BJ (cell line): ENCODE measurements at regions not wholly inside any gene's neighbourhood (a gene's known extent, or its start where the extent isn't known, plus 50 kb on each side); places are given as distances from the start of the nearest gene placed in this dataset.
"Not testable (repeated sequence)": the region's sequence is repeated elsewhere in the genome, so short reads cannot be mapped to it uniquely, and the experiment has no call there.

Source experiments
- CTCF ChIA-PET: fragments of 350-600 bp; formaldehyde crosslinking; extraction: SDS; loops from one replicate; lab custom pipeline; 2021; ENCODE audit warnings: antibody characterized with exemption, inconsistent platforms; lab: Yijun Ruan, JAX
- POLR2A ChIA-PET: fragments of 300-600 bp; sonication (Branson Sonifier 250); formaldehyde crosslinking; extraction: SDS; loops from one replicate; lab custom pipeline; 2021; ENCODE audit warnings: antibody characterized with exemption; lab: Charles Lee
- DNase-seq: peaks from one replicate; pipeline ENCODE4 v3.0.0-alpha.2; 2011; ENCODE audit warnings: low read depth
- H3K27me3 ChIP-seq: 2 replicates; pipeline ENCODE4 v1.6.0; 2011; ENCODE audit warnings: low read length; ENCODE audit not compliant: control insufficient read depth, insufficient read depth
- H3K36me3 ChIP-seq: 2 replicates; pipeline ENCODE4 v1.5.1; 2011; ENCODE audit warnings: low read length; ENCODE audit not compliant: control insufficient read depth, insufficient read depth
- H3K4me3 ChIP-seq: 2 replicates; pipeline ENCODE4 v1.5.1; 2011; ENCODE audit warnings: low read depth, mild to moderate bottlenecking, control low read depth, low read length
- CTCF ChIP-seq: IDR thresholded peaks from 2 replicates; pipeline ENCODE4 v1.5.1; 2011; ENCODE audit warnings: low read depth, mild to moderate bottlenecking, control low read depth, inconsistent platforms, low read length, moderate library complexity; ENCODE audit not compliant: insufficient read depth

GRCh38 chr4:174183259-174183658 is 100.2 kb downstream of the FBXO8 start:
- H3K4me3 ChIP-seq: no peak overlapping the region
- H3K36me3 ChIP-seq: no peaks in the 10 kb centered on the region
- DNase-seq: no peak
- peaks cover 2% of the 10 kb centered on the region; the same call in 1 of the 2 replicates for H3K27me3 ChIP-seq
- ChIA-PET CTCF (no interaction called here), POLR2A (no interaction called here)
- TF ChIP-seq CTCF: no peak

GRCh38 chr4:174181827-174182226 is 101.6 kb downstream of the FBXO8 start:
- Histone ChIP-seq H3K36me3 (no peaks in the 10 kb centered on the region), H3K27me3 (peaks cover 2% of the 10 kb centered on the region), H3K4me3 (no peak overlapping the region)
- ChIA-PET CTCF (interaction anchor here (1.1 kb wide), 1 partner anchor 10 kb away, joined by 4 read pairs; no protein-coding TSS in a partner anchor), POLR2A (no interaction called here)
- TF ChIP-seq CTCF: 0 out of 2 replicates have a peak, but pooled peaks have one; percentile 4
- DNase-seq: no peak

- no peak overlapping the region for H3K4me3 ChIP-seq
- ChIA-PET CTCF (no interaction called here), POLR2A (no interaction called here)
- no peak for DNase-seq
- H3K36me3 ChIP-seq: no peaks in the 10 kb centered on the region
- TF ChIP-seq CTCF: no peak
- no peaks in the 10 kb centered on the region; the same call in 1 of the 2 replicates for H3K27me3 ChIP-seq
Measured at GRCh38 chr4:174177536-174177935, 105.9 kb downstream of the FBXO8 start.

- H3K36me3 ChIP-seq, DNase-seq, CTCF ChIA-PET, H3K27me3 ChIP-seq, POLR2A ChIA-PET, H3K4me3 ChIP-seq: not testable (repeated sequence)
Measured at GRCh38 chr4:174175836-174176235, 107.6 kb downstream of the FBXO8 start.

- Histone ChIP-seq H3K36me3 (no peaks in the 10 kb centered on the region), H3K27me3 (peaks cover 2% of the 10 kb centered on the region; the same call in 1 of the 2 replicates), H3K4me3 (no peak overlapping the region)
- POLR2A ChIA-PET: no interaction called here
- DNase-seq: no peak
- CTCF ChIA-PET: no interaction called here
- TF ChIP-seq CTCF: no peak
Measured at GRCh38 chr4:174173360-174173759, 110.1 kb downstream of the FBXO8 start.

GRCh38 chr4:174172274-174172673 is 111.2 kb downstream of the FBXO8 start:
- POLR2A ChIA-PET: no interaction called here
- TF ChIP-seq CTCF: no peak
- Histone ChIP-seq H3K27me3 (peaks cover 2% of the 10 kb centered on the region; the same call in 1 of the 2 replicates), H3K36me3 (no peaks in the 10 kb centered on the region), H3K4me3 (no peak overlapping the region)
- CTCF ChIA-PET: no interaction called here
- no peak for DNase-seq
